ENCODE measurements at regions not wholly inside any gene's neighbourhood (a gene's known extent, or its start where the extent isn't known, plus 50 kb on each side); places are given as distances from the start of the nearest gene placed in this dataset.

- TF ChIP-seq CTCF (IDR thresholded peaks at IDR 0.05; ENCODE audit: borderline replicate concordance, extremely low read depth, low read length, poor library complexity, severe bottlenecking) (no peak), EZH2 (IDR thresholded peaks at IDR 0.05; ENCODE audit: borderline replicate concordance, low read depth, low read length, severe bottlenecking) (no peak)
Measured at GRCh38 chr20:5688431-5688972, 61.7 kb upstream of the SHLD1 start.
